LNCAP (cell line): ENCODE measurements at regions not wholly inside any gene's neighbourhood (a gene's known extent, or its start where the extent isn't known, plus 50 kb on each side); places are given as distances from the start of the nearest gene placed in this dataset.

ENCODE experiments used
- TF ChIP-seq, protein P1 (sequence below): fragments of 450-650 bp; IDR thresholded peaks from 2 replicates; pipeline ENCODE4 v1.5.1; 2017; ENCODE audit warnings: mild to moderate bottlenecking

DNA sequence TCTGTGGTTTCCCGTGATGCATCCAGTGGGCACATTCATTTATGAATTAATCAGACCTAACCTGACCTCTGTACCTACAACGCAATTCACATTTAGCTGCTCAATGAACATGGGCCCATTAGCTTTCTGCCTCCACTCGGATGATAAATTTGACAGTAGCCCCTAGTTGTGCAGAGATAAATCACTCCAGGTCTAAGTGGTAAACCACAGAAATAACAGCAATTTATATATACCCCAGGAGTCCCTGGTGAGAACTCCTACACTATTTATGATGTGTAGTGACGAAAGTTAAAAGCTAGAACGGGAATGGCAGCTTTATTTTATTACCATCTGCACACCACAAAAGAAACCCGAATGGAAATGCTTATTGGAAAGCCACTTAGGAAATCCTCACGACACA is 371.5 kb downstream of the HAPSTR1 start:
- TF ChIP-seq, protein P1, sequence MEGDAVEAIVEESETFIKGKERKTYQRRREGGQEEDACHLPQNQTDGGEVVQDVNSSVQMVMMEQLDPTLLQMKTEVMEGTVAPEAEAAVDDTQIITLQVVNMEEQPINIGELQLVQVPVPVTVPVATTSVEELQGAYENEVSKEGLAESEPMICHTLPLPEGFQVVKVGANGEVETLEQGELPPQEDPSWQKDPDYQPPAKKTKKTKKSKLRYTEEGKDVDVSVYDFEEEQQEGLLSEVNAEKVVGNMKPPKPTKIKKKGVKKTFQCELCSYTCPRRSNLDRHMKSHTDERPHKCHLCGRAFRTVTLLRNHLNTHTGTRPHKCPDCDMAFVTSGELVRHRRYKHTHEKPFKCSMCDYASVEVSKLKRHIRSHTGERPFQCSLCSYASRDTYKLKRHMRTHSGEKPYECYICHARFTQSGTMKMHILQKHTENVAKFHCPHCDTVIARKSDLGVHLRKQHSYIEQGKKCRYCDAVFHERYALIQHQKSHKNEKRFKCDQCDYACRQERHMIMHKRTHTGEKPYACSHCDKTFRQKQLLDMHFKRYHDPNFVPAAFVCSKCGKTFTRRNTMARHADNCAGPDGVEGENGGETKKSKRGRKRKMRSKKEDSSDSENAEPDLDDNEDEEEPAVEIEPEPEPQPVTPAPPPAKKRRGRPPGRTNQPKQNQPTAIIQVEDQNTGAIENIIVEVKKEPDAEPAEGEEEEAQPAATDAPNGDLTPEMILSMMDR: no peak

- TF ChIP-seq, protein P1: no peak
Observed at GRCh38 chr16:9463461-9463860, 372.0 kb downstream of the HAPSTR1 start.

- TF ChIP-seq, protein P1: no peak
Observed at GRCh38 chr16:9465161-9465560, 373.7 kb downstream of the HAPSTR1 start.

DNA sequence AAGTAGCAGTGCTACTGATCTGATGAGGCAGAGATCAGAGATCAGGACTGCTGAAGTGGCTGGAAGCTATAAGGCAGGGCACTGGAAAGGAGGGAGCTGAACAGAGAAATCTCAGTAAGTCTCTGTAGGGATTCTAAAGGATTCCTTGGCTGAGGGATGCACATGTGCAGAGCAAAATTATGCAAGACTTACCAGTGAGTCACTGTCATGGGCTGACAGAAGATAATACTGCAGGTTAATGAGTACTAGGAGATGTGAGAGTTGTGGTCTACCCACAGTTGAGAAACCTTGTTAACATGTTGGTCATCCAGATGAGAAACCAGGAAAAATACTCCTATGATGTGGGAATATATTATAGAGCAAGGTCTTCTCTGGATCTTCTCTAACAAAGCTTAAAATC is 378.1 kb downstream of the HAPSTR1 start:
- TF ChIP-seq, protein P1: no peak

DNA sequence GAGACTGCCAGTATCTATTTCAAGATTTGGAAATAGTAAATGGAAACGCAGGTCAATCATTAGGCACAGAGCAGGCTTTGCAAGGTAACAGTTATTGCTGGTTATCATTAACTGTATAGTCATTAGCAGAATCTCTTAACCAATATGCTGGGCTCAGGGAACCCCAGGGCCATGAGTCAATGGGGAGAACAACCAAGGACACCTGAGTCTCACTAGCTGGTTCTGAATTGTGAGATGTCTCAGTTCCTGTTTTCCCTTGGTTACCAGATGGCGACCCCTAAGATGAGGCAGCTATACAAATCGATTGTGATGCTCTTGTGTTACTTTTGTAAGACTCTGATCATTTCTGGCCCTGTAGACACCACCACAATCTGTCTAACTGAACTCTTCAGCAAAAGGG is 385.3 kb downstream of the HAPSTR1 start:
- TF ChIP-seq, protein P1: no peak

DNA sequence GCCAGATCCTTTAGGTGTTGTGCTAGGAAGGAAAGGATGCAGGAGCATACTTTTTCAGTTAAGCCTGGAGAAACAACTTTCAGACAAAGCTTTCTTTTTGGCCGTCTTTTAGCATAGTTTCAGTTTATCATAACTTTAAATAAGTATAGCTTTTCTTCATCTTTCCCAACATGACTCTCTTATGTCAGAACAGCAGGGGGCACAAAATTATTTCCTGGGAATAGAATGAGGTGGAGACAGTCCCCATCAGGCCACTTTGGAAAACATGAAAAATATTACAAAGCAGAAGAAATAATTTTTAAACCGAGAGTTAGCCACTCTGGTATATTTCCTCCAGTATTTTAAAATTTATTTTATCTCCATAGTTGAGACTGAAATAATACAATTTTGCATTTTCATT is 387.6 kb downstream of the HAPSTR1 start:
- TF ChIP-seq, protein P1: no peak

DNA sequence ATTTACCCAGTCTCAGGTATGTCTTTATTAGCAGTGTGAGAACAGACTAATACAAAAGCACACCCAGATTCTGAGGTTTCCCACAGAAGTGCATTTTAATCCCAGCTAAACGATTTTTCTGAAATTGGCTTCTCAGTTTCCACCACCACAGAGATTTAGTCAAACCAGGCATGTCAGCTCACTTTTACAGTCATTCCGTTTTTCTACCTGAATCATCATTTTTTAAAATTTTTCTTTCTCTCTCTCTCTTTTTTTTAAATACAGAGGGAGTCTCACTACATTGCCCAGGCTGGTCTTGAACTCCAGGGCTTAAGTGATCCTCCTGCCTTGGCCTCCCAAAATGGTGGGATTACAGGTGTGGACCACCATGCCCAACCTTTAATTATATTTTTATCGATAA is 389.1 kb downstream of the HAPSTR1 start:
- TF ChIP-seq, protein P1: no peak
